HG02981 (cell line): ENCODE measurements at regions not wholly inside any gene's neighbourhood (a gene's known extent, or its start where the extent isn't known, plus 50 kb on each side); places are given as distances from the start of the nearest gene placed in this dataset.

Experiments
- ATAC-seq: cut with Tn5 transposase; IDR thresholded peaks from one replicate; pipeline ENCODE4 v1.9.1; 2021; ENCODE audit warnings: mild to moderate bottlenecking, moderate library complexity; ENCODE audit not compliant: unreplicated experiment

DNA sequence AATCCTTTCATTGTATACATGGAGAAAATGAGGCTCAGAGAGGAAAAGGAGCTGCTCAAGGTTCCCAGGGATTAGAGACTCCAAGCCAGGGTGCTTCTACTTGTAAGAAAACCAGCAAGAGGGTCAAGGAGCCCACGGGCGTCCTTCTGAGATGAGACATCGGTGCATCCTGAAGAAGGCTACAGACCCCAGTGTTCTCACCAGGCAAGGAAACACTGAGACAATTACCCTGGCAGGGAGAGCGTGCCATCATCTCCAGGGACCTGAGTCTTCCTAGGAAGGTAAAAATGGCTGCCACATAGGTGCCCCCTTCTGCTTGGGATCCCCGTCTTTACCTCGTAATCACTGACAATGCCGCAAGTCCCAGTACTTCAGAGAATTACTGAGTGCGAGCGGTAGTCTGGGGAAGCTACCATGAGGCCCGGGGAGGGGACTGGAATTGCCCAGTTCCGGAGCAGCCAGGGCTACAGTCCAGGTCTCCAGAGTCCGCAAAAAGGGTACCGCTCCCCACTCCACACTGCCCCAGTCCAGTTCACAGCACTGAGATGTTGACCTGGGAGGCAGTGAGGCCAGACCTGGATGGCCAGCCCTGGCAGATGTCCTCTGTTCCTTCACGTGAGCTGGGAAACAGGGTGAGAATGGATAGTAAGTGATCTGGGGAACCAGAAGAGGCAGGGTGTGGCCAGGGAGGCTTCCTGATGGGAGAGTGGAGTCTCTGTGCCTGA is 164.7 kb upstream of the SMAD3 start:
- ATAC-seq, result no peak

DNA sequence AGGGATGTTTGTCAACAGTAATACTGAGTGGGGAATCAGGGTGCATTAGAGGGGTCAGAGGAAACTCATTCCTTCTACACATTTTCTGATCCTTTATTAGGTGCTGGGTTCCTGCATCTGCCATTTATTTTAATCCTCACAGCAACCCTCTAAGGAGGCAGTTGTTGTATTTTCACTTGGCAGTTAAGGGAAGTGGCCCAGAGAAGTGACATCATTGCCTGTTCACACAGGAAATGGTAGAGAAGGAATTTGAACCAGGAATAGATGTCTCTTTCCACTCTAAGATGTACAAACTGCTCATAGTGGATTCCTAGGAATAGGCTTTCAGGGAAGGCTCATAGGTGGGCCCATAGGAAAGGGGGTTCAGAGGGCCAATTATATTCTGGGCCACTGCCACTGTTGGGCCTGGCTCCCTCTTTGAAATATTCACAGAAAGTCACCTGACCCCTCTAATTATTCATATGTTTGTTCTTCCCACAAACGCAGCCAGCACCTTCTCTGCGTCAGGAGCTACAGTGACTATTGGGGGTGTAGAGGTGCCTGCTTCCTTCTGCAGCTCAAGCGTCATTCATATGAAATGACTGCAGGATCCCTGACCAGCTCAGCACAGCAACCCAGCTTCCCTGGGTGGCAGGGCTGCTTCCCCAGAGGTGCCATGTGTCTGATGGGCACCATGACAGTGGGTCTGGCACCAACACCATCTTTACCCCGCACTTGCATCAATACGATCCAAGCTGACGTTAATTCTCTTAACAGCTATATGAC is 163.9 kb upstream of the SMAD3 start:
- ATAC-seq, result no peak

DNA sequence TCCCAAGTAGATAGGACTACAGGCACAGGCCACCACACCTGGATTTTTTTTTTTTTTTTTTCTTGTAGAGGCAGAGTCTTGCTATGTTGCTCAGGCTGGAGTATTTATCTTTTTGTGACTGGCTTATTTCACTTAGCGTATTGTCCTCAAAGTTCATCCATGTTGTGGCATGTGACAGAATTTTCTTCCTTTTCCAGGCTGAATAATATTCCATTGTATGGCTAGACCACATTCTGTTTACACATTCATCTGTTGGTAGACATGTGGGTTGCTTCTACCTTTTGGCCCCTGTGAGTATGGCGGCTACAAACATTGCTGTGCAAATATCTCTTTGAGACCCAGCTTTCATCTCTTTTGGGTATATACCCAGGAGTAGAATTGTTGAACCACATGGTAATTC is 160.2 kb upstream of the SMAD3 start:
- ATAC-seq, result no peak

DNA sequence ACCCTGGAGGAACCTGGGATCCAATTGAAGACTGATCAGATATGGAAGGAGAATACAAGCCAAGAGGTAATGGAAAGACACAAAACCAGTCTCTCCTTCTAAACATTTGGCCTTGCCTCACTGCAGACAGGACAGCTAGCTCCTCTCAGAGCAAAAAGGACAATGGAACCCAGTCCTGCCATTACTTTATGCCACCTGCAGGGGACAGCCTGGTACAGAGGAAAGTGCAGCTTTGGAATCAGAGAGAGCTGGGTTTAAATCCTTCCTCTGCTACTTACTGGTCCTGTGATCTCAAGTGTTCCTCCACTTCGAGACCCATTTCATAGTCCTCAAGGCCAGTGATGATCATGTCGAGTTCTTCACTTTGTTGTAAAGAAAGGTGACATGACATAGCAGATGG is 159.4 kb upstream of the SMAD3 start:
- ATAC-seq, result no peak

DNA sequence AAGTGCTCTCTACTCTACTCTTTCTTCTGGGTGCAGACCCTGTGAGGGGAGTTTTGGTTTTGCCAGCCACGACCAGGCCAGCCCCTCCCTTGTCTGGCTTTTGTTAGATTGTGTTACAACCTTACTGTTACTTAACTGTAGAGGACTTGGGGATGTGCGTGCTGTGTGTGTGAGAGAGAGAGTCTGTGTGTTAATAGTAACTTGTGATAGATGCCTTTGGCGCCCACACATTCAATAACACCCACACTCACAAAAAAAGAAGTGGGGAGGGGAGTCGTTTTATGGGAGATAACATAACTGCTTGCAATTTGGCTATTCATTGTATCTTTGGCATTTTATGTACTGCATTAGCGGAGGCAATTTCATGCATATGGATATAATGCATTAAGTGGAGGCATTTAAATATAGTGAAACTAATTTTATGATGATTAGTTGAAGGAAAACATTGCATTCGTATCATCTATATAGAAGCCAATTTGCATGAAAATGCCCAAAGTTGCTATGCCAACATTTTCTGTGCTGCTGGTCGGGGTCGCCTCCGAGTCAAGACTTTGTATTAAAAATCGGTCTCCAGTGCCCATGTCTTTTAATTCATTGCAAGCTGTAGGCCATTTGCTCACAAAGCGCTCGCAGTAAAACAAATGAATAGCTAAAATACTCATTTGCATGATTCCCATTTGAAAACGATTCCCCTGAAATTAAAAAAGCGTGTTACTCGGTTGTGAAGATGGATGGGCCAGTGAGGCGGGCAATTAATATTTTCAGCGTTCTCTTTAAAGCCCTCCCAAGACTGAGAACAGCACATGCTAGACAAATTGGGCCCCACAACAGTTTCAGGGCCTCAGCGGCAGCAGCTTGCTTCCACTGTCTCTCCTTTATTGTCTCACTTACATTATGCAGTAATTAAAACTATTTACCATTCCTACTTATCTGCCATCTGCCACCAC is 158.5 kb upstream of the SMAD3 start:
- ATAC-seq, result no peak

DNA sequence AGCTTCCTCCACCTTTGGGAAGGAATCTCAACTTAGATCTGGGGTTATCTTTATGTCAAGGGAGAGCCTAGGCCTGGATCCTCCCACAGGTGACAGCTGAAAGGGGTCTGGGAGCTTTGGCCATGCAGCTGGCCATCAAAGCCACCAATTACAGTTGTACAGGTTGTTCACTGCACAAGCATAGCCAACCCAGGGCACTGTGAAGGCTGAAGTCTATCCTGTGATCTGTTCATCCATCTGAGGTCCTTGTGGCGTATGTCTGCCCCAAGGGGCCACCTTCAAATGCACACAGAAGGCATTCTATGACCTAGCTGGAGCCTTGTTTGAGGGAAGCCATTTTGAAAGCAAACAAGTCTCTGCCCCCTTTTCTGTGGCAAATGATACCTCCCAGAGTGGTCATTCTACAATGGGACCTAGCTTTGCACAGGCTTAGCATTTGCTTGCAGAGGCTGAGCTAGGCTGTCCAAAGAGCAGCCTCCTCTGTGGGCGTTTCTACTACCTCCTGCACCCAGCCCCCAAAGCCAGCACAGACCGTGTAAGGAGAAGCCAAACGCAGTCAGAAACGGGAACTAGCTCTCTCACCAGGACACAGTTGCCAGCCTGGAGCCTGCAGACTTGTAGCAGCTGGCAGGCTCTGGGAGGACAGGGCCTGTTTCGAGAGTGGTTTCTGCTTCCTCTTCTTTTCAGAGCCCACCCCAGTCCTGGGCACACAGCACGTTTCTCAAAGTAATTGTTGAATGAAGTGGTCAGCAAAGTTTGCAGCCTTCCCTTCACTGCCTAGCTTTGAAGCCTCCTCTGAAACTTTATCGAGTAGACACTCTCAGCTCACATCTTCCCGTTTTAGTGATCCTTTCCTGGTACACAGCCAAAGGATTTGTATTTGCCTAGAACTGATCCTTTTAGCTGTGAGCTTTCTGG is 157.3 kb upstream of the SMAD3 start:
- no peak for ATAC-seq

DNA sequence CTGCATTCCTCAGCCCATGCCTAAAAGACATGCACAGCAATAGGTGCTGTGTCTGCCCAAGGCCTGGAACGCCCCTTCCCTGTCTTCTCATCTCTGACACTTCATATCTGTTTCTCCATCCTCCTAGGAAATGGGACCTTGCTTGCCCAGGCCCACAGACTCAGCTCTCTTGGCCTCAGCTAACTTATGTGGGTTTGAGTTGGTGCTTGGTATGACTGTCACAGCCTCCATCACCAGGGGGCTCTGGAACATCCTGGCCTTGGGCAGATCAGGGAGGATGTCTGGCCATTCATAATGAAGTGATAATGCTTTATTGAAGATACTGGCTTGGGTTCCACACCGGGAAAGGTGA is 156.7 kb upstream of the SMAD3 start:
- ATAC-seq, result no peak

DNA sequence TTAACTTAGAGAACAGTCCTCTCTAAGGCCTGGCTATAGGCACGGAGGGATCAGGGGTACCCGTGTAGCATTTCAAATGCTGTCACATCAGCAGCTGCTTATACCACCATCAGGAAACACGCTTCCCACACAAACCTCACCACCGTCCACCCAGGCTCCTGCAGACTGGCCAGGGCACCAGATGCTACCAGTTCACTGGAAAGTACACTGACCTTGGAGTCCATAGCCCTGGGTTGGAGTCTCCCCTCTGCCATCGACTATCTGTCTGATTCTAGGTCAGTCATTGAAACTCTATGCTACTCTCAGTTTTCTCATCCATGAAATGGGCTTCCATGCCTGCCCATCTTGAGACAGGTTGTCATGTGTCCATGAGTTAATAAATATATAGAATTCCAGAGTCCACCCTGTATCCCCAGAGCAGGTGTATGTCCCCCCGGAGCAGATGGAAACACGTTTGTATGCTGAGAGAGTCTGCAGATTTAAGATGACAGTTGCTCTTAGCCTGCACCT is 156.0 kb upstream of the SMAD3 start:
- no peak for ATAC-seq

DNA sequence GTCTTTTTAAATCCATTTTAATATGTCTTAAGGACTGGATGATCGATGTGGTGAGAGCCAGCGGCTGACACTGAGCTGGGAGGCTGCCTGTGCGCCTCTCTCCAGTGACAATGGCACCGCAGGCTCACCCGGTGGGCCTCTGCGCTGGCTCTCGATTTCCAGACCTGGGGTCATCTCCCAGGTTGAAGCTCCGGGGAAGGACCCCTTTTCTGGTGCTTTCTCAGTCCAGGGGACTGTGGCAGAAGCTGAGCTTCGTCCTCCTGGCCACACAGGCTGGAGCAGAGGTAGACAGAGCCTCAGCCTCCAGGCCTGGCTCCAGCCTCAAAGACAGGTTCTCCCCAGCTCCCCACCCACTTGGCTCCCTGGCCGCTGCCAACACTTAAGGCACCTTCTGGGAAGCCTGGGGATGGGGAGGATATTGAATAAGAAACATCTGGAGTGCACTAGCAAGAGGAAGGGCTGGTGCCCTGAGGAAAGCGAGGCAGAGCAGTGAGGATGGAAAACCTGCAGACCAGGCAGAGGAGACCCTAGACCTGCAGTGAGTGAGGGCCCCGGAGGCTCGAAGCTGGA is 154.2 kb upstream of the SMAD3 start:
- no peak for ATAC-seq

DNA sequence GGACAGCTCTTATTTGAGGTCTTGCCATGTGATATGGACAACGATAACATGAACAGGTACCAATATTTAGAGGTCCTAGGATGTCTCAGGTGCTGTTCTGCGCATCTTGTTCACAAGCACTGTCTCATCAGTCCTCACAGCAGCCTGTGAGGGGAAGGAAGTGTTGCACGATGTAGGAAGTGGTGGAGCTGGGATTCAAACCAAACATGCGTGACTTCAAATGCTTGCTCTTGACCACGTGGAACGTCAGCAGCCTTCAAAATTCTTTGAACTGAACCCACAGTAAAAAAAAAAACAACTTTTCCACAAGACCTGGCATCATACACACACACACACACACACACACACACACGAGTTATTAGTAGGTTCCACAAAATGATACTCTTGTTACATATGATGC is 153.4 kb upstream of the SMAD3 start:
- ATAC-seq, result no peak

DNA sequence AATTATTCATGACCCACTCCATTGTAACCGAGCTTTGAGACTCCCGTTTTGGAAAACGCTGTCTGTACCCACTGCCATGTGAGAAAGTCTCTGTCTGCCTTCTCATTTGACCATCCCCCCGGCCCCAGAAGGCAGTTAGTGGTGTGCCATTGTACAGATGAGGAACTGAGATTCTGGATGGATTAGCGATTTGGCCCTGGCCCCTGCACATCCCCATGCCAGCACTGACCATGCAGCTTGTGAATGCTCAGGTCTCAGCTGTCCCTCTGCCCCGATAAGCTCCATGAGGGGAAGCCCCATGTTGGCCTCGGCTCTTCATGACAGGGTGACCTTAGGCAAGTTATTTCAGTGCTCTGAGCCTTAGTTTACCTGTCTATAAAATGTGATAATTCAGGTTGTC is 153.0 kb upstream of the SMAD3 start:
- no peak for ATAC-seq

DNA sequence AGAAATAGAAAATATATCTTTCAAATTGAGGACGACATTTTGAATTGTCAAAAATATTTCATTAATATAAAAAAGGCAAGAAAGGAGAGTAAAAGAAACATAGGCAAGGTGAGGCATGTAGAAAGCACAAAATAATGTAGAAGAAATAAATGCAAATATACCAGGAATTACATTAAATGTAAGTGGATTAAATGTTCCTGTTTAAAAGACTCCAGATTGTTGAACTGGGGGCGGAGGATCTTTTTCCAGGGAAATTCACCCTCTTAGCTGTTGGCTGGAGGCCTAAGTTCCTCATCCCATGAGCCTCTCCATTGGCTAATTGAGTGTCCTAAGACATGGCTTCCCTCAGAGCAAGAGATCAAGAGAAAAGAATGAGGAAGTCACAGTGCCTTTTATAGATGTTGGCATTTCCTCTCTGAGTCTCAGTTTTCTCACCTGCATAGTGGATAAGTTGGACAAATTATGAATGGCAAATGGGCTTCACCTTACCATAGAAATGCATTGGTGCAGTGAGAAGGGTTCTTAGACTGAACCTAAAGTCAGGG is 147.4 kb upstream of the SMAD3 start:
- ATAC-seq, result no peak

DNA sequence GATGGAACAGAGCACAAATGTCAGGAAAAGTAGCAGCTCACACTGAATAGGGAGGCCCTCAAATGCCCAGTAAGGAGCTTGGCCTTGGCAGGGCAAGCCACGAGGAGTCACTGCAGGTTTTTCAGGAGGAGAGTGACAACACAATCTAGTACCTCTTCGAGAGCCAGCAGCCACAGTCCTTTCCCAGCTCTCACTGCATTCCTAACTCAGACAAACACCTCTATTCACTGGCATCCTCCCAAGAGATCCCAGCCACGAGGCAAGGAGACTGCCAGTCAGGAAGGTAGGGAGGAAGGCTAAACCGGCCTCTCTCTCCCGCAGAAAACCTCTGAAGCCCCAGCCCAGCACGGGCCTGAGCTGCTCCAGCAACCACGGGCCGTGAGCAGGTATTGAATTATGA is 146.0 kb upstream of the SMAD3 start:
- ATAC-seq, result no peak

DNA sequence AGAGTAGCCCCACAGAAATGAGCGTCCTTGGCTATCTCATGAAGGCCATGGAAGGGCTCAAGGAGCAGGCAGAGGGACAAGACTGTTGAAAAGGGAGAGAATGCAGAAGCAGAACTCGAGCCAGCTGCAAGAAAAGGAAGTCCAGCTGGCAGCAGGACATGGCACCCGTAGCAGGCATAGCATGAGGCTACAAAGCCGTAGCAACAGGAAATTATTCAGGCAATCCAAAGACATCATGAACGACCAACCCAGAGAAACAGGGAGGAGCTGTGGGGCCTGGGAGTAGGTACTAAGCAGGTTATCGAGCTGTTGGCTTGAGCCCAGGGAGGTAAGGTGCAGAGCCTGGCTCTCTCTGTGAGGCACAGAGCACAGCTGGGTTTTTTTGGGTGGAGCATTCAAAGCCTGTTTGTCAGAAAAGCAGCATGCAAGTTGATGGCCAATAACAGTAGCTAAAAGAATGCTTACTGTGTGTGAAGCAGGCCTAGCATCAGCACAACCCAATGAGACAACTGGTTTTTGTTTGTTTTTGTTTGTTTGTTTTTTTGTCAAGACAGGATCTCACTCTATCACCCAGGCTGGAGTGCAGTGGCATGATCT is 144.0 kb upstream of the SMAD3 start:
- ATAC-seq, result no peak

DNA sequence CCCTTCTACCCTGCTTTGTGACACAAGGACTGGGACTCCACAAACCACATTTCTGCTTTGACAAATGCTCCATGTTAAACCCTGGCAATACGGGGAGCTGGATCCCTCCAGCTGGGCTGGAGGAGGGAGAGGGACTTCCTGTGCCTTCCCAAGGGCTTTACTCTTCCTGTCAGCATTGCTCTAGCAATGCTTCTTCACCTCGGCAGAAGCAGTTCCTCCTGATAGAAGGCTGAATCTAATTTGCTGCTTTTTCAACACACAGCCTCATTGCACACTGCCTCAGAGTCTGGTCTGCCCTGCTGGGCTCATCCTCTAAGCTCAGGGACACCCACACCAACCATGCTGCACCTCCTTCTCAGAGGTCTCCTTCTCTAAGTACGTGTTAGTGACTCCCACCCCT is 142.8 kb upstream of the SMAD3 start:
- ATAC-seq, result no peak

DNA sequence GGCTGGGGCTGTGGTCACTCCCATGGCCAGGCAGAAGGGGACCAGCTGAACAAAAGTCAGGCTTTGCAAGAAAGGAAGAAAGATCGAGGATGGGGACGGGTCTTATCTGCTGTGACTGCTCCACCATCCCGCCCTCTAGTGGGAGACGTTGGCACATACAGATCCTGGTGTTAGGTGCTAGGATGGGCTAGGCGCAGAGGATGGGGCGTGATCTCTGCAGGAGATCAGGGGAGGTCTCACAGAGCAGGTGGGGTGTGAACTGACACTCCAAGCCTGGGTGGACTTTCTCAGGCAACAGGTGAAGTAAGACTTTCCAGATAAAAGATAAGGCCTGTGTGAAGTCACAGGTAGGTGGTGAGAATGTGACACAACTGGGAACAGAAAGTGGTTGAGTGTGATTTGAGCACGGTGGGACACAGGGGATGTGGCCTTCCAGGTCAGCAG is 141.9 kb upstream of the SMAD3 start:
- ATAC-seq, result no peak

DNA sequence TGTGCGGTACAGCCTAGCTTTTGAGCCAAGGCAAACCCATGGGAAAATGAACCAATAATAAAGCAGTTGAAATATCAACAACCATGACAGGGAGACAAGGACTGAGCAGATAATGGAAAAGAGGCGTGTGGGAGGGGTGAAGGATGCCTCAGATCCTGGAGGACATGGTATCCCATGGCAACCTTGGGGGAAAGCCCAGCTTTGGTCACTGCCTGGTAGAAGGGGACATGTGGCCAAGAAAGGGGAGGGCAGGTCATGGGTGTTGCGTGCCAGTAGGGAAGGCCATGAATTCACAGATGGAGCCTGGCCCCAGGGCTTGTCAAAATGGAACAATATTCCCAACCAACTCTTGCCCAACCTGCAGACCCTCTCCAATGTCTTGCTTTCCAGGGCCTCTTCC is 140.5 kb upstream of the SMAD3 start:
- no peak for ATAC-seq

DNA sequence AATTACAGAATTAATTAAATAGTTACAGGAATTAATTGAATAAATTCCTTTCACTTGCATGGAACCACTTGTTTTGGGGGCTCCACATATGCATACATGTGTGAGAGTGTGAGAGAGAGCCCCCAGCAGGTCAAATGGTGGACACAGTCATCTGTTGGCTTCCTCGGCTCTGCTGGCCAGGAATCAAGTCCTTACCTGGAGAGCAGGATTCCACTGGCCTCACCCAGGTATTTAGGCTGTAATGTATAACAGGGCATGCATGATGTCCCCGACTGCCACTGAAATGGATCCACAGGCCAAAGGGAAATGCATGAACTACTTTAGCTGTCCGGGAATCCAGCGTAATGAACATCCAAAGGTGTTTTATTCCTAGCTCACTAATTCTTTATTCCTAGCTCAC is 139.7 kb upstream of the SMAD3 start:
- ATAC-seq, result no peak
